WTC11 (cell line): ENCODE measurements at regions not wholly inside any gene's neighbourhood (a gene's known extent, or its start where the extent isn't known, plus 50 kb on each side); places are given as distances from the start of the nearest gene placed in this dataset.

Experiments used
- ATAC-seq: fragments of 200-7000 bp; cut with Tn5 transposase; 2 replicates; pipeline ENCODE4 v1.10.0; 2021; ENCODE audit warnings: mild to moderate bottlenecking, moderate library complexity
- CTCF ChIA-PET: fragments of 300-600 bp; sonication (Branson Sonifier 250); formaldehyde crosslinking; loops from one replicate; lab custom pipeline; 2021; ENCODE audit warnings: antibody characterized with exemption; lab: Charles Lee
- POLR2A ChIA-PET: fragments of 350-600 bp; sonication (Branson Sonifier 250); formaldehyde crosslinking; loops from one replicate; lab custom pipeline; 2021; ENCODE audit warnings: antibody characterized with exemption; lab: Charles Lee
- DNase-seq: peaks from one replicate; pipeline ENCODE4 v3.0.0; 2021; ENCODE audit warnings: low spot score
- H3K27ac Mint-ChIP-seq: 2 replicates; pipeline ENCODE4 v1.8.0; 2021; ENCODE audit warnings: mixed read lengths
- H3K27me3 Mint-ChIP-seq: 2 replicates; pipeline ENCODE4 v1.8.0; 2021; ENCODE audit warnings: low read depth, mild to moderate bottlenecking, moderate library complexity, mixed read lengths
- H3K36me3 Mint-ChIP-seq: 2 replicates; pipeline ENCODE4 v1.8.0; 2021; ENCODE audit warnings: mixed read lengths
- H3K4me1 Mint-ChIP-seq: 2 replicates; pipeline ENCODE4 v1.8.0; 2022; ENCODE audit warnings: mixed read lengths
- H3K4me3 Mint-ChIP-seq: 2 replicates; pipeline ENCODE4 v1.8.0; 2021; ENCODE audit warnings: mild to moderate bottlenecking, moderate library complexity, mixed read lengths
- H3K9me3 Mint-ChIP-seq: 2 replicates; pipeline ENCODE4 v1.8.0; 2021; ENCODE audit warnings: mixed read lengths
- AFF4 ChIP-seq: sonication (generic); formaldehyde crosslinking; IDR thresholded peaks from 2 replicates; pipeline ENCODE4 v1.8.1; 2023; ENCODE audit warnings: mild to moderate bottlenecking, missing genetic modification reagents, borderline replicate concordance
- AR ChIP-seq: fragments of 250-450 bp; sonication (Bioruptor Pico); IDR thresholded peaks from 2 replicates; pipeline ENCODE4 v1.9.0; 2021; ENCODE audit warnings: mild to moderate bottlenecking
- CREB1 ChIP-seq: sonication (generic); formaldehyde crosslinking; IDR thresholded peaks from 2 replicates; pipeline ENCODE4 v1.8.0; 2023; ENCODE audit warnings: mild to moderate bottlenecking, missing genetic modification reagents
- E2F1 ChIP-seq: sonication (generic); formaldehyde crosslinking; IDR thresholded peaks from 2 replicates; pipeline ENCODE4 v1.8.0; 2022; ENCODE audit warnings: mild to moderate bottlenecking, missing genetic modification reagents
- FOXK1 ChIP-seq: sonication (generic); formaldehyde crosslinking; IDR thresholded peaks from 2 replicates; pipeline ENCODE4 v1.8.0; 2022; ENCODE audit warnings: mild to moderate bottlenecking, moderate library complexity, missing genetic modification reagents
- HMGA2 ChIP-seq: fragments of 250-450 bp; sonication (Bioruptor Pico); IDR thresholded peaks from 2 replicates; pipeline ENCODE4 v1.4.0; 2021; ENCODE audit warnings: mild to moderate bottlenecking, moderate library complexity
- NFE2L1 ChIP-seq: sonication (generic); formaldehyde crosslinking; IDR thresholded peaks from 2 replicates; pipeline ENCODE4 v1.8.1; 2023; ENCODE audit warnings: missing genetic modification reagents
- NFYB ChIP-seq: sonication (generic); formaldehyde crosslinking; conservative IDR thresholded peaks from 2 replicates; pipeline ENCODE4 v1.8.0; 2022; ENCODE audit warnings: low read depth, missing genetic modification reagents
- NR1H2 ChIP-seq: sonication (generic); formaldehyde crosslinking; IDR thresholded peaks from 2 replicates; pipeline ENCODE4 v1.9.0; 2021; ENCODE audit warnings: mild to moderate bottlenecking, moderate library complexity, missing genetic modification reagents
- RELA ChIP-seq: sonication (generic); formaldehyde crosslinking; IDR thresholded peaks from 2 replicates; pipeline ENCODE4 v1.8.1; 2022; ENCODE audit warnings: missing genetic modification reagents, mild to moderate bottlenecking, borderline replicate concordance
- SMAD3 ChIP-seq: sonication (generic); formaldehyde crosslinking; IDR thresholded peaks from 2 replicates; pipeline ENCODE4 v1.8.0; 2022; ENCODE audit warnings: missing genetic modification reagents, mild to moderate bottlenecking, borderline replicate concordance
- SOX15 ChIP-seq: fragments of 250-450 bp; sonication (Bioruptor Pico); IDR thresholded peaks from 2 replicates; pipeline ENCODE4 v1.9.0; 2021; ENCODE audit warnings: mild to moderate bottlenecking
- TEAD4 ChIP-seq: sonication (generic); formaldehyde crosslinking; IDR thresholded peaks from 2 replicates; pipeline ENCODE4 v1.8.0; 2022; ENCODE audit warnings: mild to moderate bottlenecking, missing genetic modification reagents
- ZNF121 ChIP-seq: sonication (generic); formaldehyde crosslinking; IDR thresholded peaks from 2 replicates; pipeline ENCODE4 v1.8.0; 2023; ENCODE audit warnings: missing genetic modification reagents
- ZNF232 ChIP-seq: sonication (generic); formaldehyde crosslinking; IDR thresholded peaks from 2 replicates; pipeline ENCODE4 v1.8.0; 2022; ENCODE audit warnings: mild to moderate bottlenecking, missing genetic modification reagents
- ZNF263 ChIP-seq: sonication (generic); formaldehyde crosslinking; IDR thresholded peaks from 2 replicates; pipeline ENCODE4 v1.8.1; 2022; ENCODE audit warnings: low read depth, mild to moderate bottlenecking, moderate library complexity, missing genetic modification reagents
- ZNF281 ChIP-seq: sonication (generic); formaldehyde crosslinking; IDR thresholded peaks from 2 replicates; pipeline ENCODE4 v1.8.0; 2023; ENCODE audit warnings: mild to moderate bottlenecking, missing genetic modification reagents
- ZNF532 ChIP-seq: fragments of 250-450 bp; sonication (Bioruptor Pico); IDR thresholded peaks from 2 replicates; pipeline ENCODE4 v1.9.0; 2021; ENCODE audit warnings: mild to moderate bottlenecking, borderline replicate concordance
- TF ChIP-seq, protein P1 (sequence below): sonication (generic); formaldehyde crosslinking; IDR thresholded peaks from 2 replicates; pipeline ENCODE4 v1.8.1; 2023; ENCODE audit warnings: mild to moderate bottlenecking, missing genetic modification reagents

DNA sequence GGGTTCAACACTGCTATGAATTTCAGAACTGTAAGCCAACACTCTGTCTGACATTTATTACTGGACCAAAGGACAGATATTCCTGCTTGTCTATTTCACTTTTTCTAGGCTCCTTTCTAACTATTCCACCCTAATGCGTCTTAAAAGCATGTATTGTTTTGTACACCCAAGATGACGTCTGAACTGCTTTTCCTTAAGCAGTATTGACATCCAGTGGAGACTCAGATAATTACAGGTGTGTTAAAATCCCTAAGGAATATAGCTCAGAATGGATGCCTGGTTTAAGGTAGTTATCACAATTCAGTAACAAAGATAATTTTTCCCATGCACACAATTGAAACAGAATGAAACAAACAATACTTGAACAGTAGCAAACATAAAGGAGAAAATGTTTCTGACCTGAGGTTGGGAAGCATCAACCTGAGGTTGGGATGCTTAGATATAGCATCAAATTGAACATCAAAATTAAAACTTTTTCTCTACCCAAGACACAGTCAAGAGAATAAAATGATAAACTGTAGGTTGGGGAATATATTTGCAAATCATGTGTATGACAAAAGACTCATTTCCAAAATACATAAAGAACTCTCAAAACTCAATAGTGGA is 93.7 kb upstream of the PTPRR start:
- Mint-ChIP-seq H3K27ac (no peak overlapping the region), H3K27me3 (no peaks in the 10 kb centered on the region), H3K4me3 (no peak overlapping the region), H3K4me1 (no peaks in the 10 kb centered on the region), H3K36me3 (peaks cover 5% of the 10 kb centered on the region), H3K9me3 (peaks cover 13% of the 10 kb centered on the region)
- POLR2A ChIA-PET = no interaction called here
- ATAC-seq (peak; percentile 79), DNase-seq (no peak)
- CTCF ChIA-PET = interaction anchor here (0.6 to 1.6 kb wide), 11 partner anchors 10 to 1235 kb away, joined by 3 to 21 read pairs (median 3); no protein-coding TSS in a partner anchor
- TF ChIP-seq TEAD4 (CRISPR knock-in tag) (no peak), FOXK1 (no peak), NFE2L1 (no peak), SOX15 (CRISPR knock-in tag) (no peak), SMAD3 (CRISPR knock-in tag) (no peak), HMGA2 (no peak), ZNF263 (CRISPR knock-in tag) (no peak), E2F1 (CRISPR knock-in tag) (no peak), AR (CRISPR knock-in tag) (no peak), RELA (CRISPR knock-in tag) (no peak), NFYB (CRISPR knock-in tag) (no peak), AFF4 (CRISPR knock-in tag) (no peak), ZNF121 (CRISPR knock-in tag) (no peak), ZNF281 (CRISPR knock-in tag) (no peak), CREB1 (CRISPR knock-in tag) (no peak), ZNF532 (CRISPR knock-in tag) (no peak), ZNF232 (CRISPR knock-in tag) (no peak), NR1H2 (no peak)
- TF ChIP-seq, protein P1, sequence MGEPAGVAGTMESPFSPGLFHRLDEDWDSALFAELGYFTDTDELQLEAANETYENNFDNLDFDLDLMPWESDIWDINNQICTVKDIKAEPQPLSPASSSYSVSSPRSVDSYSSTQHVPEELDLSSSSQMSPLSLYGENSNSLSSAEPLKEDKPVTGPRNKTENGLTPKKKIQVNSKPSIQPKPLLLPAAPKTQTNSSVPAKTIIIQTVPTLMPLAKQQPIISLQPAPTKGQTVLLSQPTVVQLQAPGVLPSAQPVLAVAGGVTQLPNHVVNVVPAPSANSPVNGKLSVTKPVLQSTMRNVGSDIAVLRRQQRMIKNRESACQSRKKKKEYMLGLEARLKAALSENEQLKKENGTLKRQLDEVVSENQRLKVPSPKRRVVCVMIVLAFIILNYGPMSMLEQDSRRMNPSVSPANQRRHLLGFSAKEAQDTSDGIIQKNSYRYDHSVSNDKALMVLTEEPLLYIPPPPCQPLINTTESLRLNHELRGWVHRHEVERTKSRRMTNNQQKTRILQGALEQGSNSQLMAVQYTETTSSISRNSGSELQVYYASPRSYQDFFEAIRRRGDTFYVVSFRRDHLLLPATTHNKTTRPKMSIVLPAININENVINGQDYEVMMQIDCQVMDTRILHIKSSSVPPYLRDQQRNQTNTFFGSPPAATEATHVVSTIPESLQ (CRISPR knock-in tag) = no peak
- TF ChIP-seq, all 79 proteins: peak for 0
